Lung microvascular endothelial cell (primary cell): ENCODE measurements at regions not wholly inside any gene's neighbourhood (a gene's known extent, or its start where the extent isn't known, plus 50 kb on each side); places are given as distances from the start of the nearest gene placed in this dataset.
"Not testable (repeated sequence)": the region's sequence is repeated elsewhere in the genome, so short reads cannot be mapped to it uniquely, and the experiment has no call there.

Experiments
- DNase-seq, 2 donors: peaks; one replicate each; pipeline versions ENCODE4 v3.0.0 to v3.0.0-alpha.2; 2010; ENCODE audit warnings: low read depth in 2 of 2

DNA sequence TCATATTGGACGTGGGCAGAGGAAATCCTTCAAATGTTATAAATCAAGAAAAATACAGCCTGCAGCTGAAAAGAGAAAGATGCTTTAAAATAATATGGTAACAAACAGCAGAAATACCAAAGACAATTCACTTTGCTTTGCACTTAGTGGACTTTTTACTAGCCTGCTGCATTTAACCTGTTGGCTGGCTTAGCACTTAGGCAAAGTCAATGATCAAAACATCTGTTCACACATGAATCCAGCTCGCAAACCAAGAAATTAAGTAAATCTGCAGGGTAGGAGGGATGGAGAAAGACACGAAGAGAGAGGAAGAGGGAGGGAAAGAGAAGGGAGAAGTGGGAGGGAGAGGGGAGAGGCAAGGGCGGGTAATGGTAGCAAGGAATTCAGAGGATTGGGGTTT lies 103.6 kb upstream of the RAB4A start:
- no peak for DNase-seq

GRCh38 chr1:229169399-229169798 lies 101.5 kb upstream of the RAB4A start:
- DNase-seq, result no peak

DNA sequence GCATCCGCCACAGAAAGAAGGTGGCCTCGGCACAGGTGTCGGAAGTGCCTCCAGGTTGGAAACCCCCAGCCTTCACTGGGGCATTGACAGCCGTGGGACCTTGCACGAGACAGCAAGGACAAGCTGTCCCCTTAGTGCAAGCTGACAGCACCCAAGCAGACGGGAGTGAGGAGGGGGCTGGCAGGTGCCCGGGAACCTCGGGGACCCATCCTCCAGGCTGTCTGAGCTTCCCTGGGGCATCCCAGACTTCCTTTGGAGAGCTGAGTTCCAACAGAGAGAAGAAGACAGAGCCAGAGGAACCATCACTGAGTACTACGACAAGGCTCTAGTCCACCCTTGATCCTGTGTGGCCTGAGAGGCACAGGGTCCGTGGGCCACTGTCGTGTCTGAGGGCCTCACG lies 100.6 kb upstream of the RAB4A start:
- DNase-seq, result no peak

DNA sequence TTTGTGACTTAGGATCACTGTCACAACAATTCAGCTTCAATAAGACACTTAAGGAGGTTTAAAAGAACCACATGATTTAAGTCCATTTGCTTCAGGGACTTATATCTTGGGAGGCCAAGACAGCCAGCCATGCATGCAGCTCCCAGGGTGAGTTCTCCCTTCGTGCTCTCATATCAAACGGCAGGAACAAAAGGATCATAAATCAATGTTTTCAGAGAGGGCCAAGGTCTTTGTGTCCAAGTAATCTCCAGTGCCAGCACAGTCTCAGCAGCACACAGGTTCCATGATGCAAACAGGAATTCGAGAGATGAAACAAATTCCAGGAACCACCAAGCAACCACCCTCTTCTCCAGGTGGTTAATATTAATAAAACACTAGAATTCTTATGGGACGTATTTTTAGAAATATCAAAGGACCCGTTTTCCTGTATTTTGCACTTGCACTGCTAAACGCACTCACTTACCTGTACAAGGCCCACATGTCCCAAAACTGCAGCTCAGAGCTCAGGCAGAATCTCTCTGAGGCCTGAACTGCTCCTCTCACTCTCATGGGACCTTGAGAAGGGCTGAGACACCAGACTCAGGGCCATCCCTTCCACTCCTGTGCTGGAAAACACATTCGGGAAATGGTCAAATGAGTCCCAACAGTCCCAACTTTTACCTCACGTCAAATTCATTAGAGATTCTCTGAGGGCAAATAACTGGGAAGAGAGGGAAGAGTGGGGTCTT lies 100.0 kb upstream of the RAB4A start:
- DNase-seq, result no peak

- DNase-seq, result peak in 1 of 2 donors; percentile 23
These were observed 99.0 kb upstream of the RAB4A start for GRCh38 chr1:229171934-229172333.

- DNase-seq, result not testable (repeated sequence)
These were observed 97.1 kb upstream of the RAB4A start for GRCh38 chr1:229173491-229174476.

- not testable (repeated sequence) for DNase-seq
These were observed 95.6 kb upstream of the RAB4A start for GRCh38 chr1:229175297-229175696.

DNA sequence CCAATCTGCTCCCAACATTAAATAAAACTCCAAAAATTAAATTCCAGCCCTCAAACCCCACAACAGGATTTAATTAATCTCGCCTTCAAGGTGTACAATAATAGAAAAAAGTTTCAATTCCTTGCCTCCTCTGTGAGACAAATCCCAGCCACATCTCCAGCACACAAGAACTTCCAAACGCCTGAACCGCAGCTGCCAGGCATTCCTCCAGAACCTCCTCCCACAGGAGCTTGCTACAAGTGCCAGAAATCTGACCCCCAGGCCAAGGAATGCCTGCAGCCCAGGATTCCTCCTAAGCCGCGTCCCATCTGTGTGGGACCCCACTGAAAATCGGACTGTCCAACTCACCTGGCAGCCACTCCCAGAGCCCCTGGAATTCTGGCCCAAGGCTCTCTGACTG lies 94.5 kb upstream of the RAB4A start:
- not testable (repeated sequence) for DNase-seq

GRCh38 chr1:229180161-229180560 lies 90.8 kb upstream of the RAB4A start:
- no peak for DNase-seq

DNA sequence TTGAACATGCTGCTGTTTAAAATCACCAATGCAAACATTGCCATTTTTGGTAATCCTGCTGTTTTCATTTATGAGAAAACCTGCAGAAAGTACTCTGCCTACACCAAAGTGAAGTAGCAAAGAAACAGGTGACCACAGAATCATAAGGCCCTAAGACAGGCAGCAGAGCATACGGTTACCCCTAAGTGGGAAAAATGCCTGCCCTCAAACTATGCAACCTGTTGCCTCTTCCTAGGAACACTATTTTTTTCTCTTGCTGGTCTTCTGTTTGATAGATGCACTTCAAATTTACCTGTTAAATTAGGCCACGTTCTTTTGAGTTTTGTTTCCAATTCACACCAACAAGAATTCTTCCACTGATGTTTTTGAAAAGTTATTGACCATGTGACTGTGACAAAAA lies 89.5 kb upstream of the RAB4A start:
- no peak for DNase-seq

DNA sequence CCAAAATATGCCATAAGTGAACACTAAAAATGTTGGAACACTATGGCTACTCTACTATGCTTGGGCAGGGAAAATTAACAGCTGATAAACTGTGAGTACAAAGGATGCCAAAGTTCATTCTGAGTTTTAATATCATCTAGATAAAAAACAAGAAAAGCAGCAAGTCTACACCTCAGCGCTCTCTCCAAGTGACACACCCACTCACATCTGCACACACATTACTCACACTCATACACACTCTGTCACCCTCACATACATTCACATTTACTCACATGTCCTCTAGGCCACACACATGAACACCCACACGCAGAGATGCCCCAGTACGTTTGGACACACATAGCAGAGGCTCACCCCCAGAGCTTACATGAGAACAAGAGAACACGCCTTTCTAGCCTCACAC lies 87.3 kb upstream of the RAB4A start:
- no peak for DNase-seq

- no peak for DNase-seq
These were observed 86.8 kb upstream of the RAB4A start for GRCh38 chr1:229184066-229184465.

GRCh38 chr1:229185963-229186362 lies 84.9 kb upstream of the RAB4A start:
- DNase-seq, result no peak

- no peak for DNase-seq
These were observed 84.4 kb upstream of the RAB4A start for GRCh38 chr1:229186373-229187056.

DNA sequence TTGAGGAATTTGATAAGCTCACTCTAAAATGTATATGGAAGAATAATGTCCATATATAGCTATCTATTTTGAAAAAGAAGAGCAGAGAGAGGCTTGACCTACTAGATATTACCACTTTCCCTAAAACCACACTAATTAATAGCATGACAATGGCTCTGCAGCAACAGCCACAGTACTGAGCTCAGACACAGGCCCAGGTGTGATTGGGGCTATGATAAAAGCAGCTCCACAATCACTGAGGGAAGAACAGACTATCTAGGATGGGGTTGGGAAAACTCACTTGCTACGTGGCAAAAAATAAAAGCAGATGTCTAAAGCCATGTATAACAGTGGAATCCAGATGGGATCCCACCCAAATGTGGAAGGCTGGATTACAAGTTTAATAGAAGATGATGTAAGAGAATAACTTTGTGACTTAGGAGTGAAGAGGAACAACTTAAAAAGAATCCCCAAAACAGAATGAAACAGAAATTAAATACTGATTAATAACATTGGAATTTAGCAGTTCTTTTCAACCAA lies 80.8 kb upstream of the RAB4A start:
- DNase-seq, result no peak

DNA sequence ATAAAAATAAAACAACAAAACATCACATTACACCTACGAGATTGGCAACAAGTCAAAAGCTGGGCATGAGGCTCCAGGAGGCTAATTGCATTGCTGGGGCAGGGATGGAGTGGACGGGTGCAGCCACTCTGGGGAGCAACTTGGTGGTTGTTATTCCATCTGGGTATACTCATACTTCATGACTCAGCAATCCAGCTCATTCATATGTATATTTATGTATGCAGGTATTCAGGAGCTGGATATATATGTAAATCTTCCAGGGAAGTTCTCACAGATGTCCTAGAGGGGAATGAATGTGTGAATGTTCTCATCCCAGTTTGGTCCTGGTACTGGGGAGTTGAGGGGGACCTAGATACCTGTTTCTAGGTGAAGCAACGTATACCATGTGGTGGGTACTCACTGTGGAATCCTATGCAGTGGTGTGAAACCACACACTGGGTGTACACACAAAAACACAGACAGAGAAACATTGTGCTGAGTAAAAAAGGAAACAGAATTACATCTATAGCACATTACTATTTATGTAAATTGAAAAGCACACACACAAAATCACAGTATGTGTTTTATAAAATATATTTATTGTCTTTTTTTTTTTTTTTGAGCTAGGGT lies 79.7 kb upstream of the RAB4A start:
- no peak for DNase-seq

- no peak for DNase-seq
These were observed 78.9 kb upstream of the RAB4A start for GRCh38 chr1:229192031-229192430.

DNA sequence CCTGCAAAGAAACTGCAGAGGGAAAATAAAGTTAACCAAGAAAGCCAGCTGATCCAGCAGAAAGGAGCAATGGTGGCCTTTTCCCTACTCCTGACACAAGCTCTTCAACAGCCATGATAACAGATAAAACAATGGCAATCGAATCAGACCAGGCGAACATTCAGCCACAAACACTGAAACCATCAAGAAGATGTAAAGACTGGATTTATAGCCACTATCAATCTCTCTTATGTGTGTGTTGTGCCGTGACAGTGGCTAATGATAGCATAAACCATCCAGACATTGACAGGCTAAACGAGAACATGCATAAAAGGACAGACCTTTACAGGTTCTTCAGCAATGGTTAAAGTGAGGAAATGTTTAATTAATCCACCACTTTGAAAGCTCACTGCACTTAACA lies 78.1 kb upstream of the RAB4A start:
- DNase-seq, result no peak

DNA sequence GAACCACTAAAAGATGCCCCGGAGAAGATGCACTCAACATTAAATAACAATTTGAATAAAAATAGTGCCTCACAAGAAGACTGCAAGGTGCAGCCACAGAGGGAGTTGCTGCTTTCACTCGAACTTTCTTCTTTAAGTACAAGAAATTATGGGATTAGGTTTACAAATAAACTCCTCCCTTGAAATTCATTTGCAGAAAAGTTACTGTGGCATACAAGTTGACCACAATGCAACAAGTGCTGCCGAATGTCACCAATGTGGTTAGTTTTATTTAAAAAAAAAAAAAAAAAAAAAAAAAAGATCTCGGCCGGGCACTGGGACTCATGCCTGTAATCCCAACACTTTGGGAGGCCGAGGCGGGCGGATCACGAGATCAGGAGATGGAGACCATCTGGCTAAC lies 76.8 kb upstream of the RAB4A start:
- DNase-seq, result no peak

GRCh38 chr1:229195246-229195645 lies 75.7 kb upstream of the RAB4A start:
- no peak for DNase-seq
